ENCODE measurements at regions not wholly inside any gene's neighbourhood (a gene's known extent, or its start where the extent isn't known, plus 50 kb on each side); places are given as distances from the start of the nearest gene placed in this dataset.

DNA sequence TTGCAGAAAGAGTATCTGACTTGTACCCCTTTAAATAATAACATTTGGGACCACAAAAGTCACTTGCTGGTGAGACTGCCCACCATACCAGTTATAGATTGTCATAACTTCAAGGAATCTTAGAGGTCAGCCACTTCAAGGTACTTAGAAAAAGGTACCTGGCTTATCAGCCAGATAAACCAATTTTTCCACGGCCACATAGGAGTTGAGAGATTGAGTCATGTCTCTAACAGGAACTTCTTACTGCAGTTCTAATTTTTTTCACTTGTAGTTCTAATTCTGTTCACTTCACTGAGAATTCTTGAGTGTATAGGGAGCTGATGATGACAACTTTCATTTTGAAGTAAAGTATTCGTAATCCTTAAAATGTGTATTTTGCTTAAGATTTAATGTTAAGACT lies 317.1 kb upstream of the CBLB start:
- Histone ChIP-seq H2AFZ (ENCODE audit: low read length) (no peak overlapping the region), H3K79me2 (ENCODE audit: insufficient read depth, low read length) (no peaks in the 10 kb centered on the region), H3K27me3 (ENCODE audit: insufficient read depth, low read length, poor library complexity, severe bottlenecking) (no peaks in the 10 kb centered on the region), H4K20me1 (ENCODE audit: insufficient read depth, low read length, poor library complexity, severe bottlenecking) (no peaks in the 10 kb centered on the region), H3K9me2 (replicated peaks; ENCODE audit: low read depth, low read length) (no peaks in the 10 kb centered on the region), H3K4me2 (ENCODE audit: low read depth, low read length, poor library complexity, severe bottlenecking) (no peak overlapping the region), H3K9ac (ENCODE audit: low read depth, low read length, poor library complexity, severe bottlenecking) (no peak overlapping the region), H3F3A (ENCODE audit: low read depth) (no peaks in the 10 kb centered on the region), H3K36me3 (ENCODE audit: insufficient read depth, low read length) (no peaks in the 10 kb centered on the region), H3K9me3 (ENCODE audit: insufficient read depth, low read depth, low read length) (no peaks in the 10 kb centered on the region), H3K4me3 (ENCODE audit: low read length, poor library complexity, severe bottlenecking) (no peak overlapping the region), H3K4me1 (ENCODE audit: insufficient read depth, low read length, poor library complexity, severe bottlenecking) (peaks cover 3% of the 10 kb centered on the region)
- TF ChIP-seq CTCF (conservative IDR thresholded peaks at IDR 0.05; ENCODE audit: low read length) = no peak
- no peak for TF ChIP-seq EZH2phosphoT487 (IDR thresholded peaks at IDR 0.05; ENCODE audit: borderline replicate concordance)

DNA sequence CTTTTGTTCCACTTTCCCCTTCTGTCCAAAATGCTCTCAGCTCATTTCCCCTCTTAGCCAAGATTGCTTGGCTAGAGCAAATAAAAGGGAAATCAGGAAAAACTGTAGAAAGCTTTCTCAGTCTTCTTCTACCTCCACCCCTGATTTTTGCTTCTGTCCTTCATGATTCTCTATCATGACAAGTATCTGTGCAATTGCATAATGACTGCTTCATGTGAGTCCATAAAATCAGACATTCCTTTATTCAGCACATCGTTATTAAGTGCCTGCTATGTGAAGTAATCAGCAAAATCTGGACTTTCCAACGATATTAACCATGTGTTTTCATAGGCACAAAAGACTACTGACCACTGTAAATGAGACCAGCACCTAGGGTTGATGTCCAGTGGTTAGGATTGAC lies 321.5 kb upstream of the CBLB start:
- Histone ChIP-seq H3K79me2 (ENCODE audit: insufficient read depth, low read length) (no peaks in the 10 kb centered on the region), H3K4me2 (ENCODE audit: low read depth, low read length, poor library complexity, severe bottlenecking) (no peak overlapping the region), H3K27me3 (ENCODE audit: insufficient read depth, low read length, poor library complexity, severe bottlenecking) (no peaks in the 10 kb centered on the region), H3K9me3 (ENCODE audit: insufficient read depth, low read depth, low read length) (no peaks in the 10 kb centered on the region), H3K36me3 (ENCODE audit: insufficient read depth, low read length) (no peaks in the 10 kb centered on the region), H3K4me3 (ENCODE audit: low read length, poor library complexity, severe bottlenecking) (no peak overlapping the region), H3F3A (ENCODE audit: low read depth) (no peaks in the 10 kb centered on the region), H3K9me2 (replicated peaks; ENCODE audit: low read depth, low read length) (no peaks in the 10 kb centered on the region), H3K9ac (ENCODE audit: low read depth, low read length, poor library complexity, severe bottlenecking) (no peak overlapping the region), H2AFZ (ENCODE audit: low read length) (no peak overlapping the region), H4K20me1 (ENCODE audit: insufficient read depth, low read length, poor library complexity, severe bottlenecking) (no peaks in the 10 kb centered on the region), H3K4me1 (ENCODE audit: insufficient read depth, low read length, poor library complexity, severe bottlenecking) (no peaks in the 10 kb centered on the region)
- TF ChIP-seq CTCF (conservative IDR thresholded peaks at IDR 0.05; ENCODE audit: low read length) (no peak), EZH2phosphoT487 (IDR thresholded peaks at IDR 0.05; ENCODE audit: borderline replicate concordance) (no peak)

- H3K4me3 ChIP-seq (ENCODE audit: low read length, poor library complexity, severe bottlenecking) = no peak overlapping the region
- H2AFZ ChIP-seq (ENCODE audit: low read length) = no peak overlapping the region
- TF ChIP-seq CTCF (conservative IDR thresholded peaks at IDR 0.05; ENCODE audit: low read length) (no peak), EZH2phosphoT487 (IDR thresholded peaks at IDR 0.05; ENCODE audit: borderline replicate concordance) (no peak)
- H3K4me2 ChIP-seq (ENCODE audit: low read depth, low read length, poor library complexity, severe bottlenecking) = no peak overlapping the region
- H3K27me3 ChIP-seq (ENCODE audit: insufficient read depth, low read length, poor library complexity, severe bottlenecking) = no peaks in the 10 kb centered on the region
- no peaks in the 10 kb centered on the region for H3K9me2 ChIP-seq (replicated peaks; ENCODE audit: low read depth, low read length)
- no peak overlapping the region for H3K9ac ChIP-seq (ENCODE audit: low read depth, low read length, poor library complexity, severe bottlenecking)
- no peaks in the 10 kb centered on the region for H3K36me3 ChIP-seq (ENCODE audit: insufficient read depth, low read length)
- no peaks in the 10 kb centered on the region for H4K20me1 ChIP-seq (ENCODE audit: insufficient read depth, low read length, poor library complexity, severe bottlenecking)
- H3F3A ChIP-seq (ENCODE audit: low read depth) = no peaks in the 10 kb centered on the region
- no peaks in the 10 kb centered on the region for H3K4me1 ChIP-seq (ENCODE audit: insufficient read depth, low read length, poor library complexity, severe bottlenecking)
- no peaks in the 10 kb centered on the region for H3K79me2 ChIP-seq (ENCODE audit: insufficient read depth, low read length)
- H3K9me3 ChIP-seq (ENCODE audit: insufficient read depth, low read depth, low read length) = no peaks in the 10 kb centered on the region
Measured at GRCh38 chr3:106191211-106191610, 322.4 kb upstream of the CBLB start.
